HepG2 (cell line): ENCODE measurements at regions not wholly inside any gene's neighbourhood (a gene's known extent, or its start where the extent isn't known, plus 50 kb on each side); places are given as distances from the start of the nearest gene placed in this dataset.

ENCODE experiments used
- ATAC-seq: fragments of 200-7000 bp; cut with Tn5 transposase; 3 replicates; pipeline ENCODE4 v1.9.1; 2020; ENCODE audit warnings: mild to moderate bottlenecking, moderate library complexity
- BruUV-seq: library from RNA; stranded (reverse); fragments of 400-500 nt; replicated peaks from 2 replicates; lab custom pipeline; 2021; lab: Mats Ljungman, UMichigan
- CTCF ChIA-PET: fragments of 300-600 bp; formaldehyde crosslinking; extraction: SDS; loops from one replicate; lab custom pipeline; 2021; ENCODE audit warnings: low total read pairs, inconsistent platforms, low intra/inter-chr PET ratio; lab: Yijun Ruan, JAX
- POLR2A ChIA-PET: fragments of 350-600 bp; sonication (Branson Sonifier 250); formaldehyde crosslinking; loops from one replicate; lab custom pipeline; 2020; ENCODE audit warnings: antibody characterized with exemption, inconsistent platforms; lab: Yijun Ruan, JAX
- DNase-seq: peaks from one replicate; pipeline ENCODE4 v3.0.0-alpha.2; 2015; ENCODE audit warnings: low spot score
- FAIRE-seq: peaks from 3 replicates; lab custom pipeline; 2011; peaks lifted over from hg19 to GRCh38; lab: Jason Lieb, UNC
- H2AFZ ChIP-seq: one replicate; pipeline ENCODE4 v1.6.1; 2011; ENCODE audit warnings: low read length, inconsistent platforms
- H3K27ac ChIP-seq: fragments of 300-600 bp; 3 replicates; pipeline ENCODE4 v1.8.0; 2011; ENCODE audit warnings: mixed run types, mild to moderate bottlenecking, mixed read lengths, low read length, inconsistent platforms; ENCODE audit not compliant: insufficient read depth; ENCODE audit errors: extremely low read length
- H3K27me3 ChIP-seq, 2 experiments: fragments of 200-600 bp in 1 of 2; 2 replicates in 1 of 2; 3 replicates in 1 of 2; pipeline versions ENCODE4 v1.6.0 to v1.8.0; 2011; ENCODE audit warnings: low read length in 2 of 2, mild to moderate bottlenecking in 2 of 2, moderate library complexity in 2 of 2, inconsistent platforms in 1 of 2; ENCODE audit not compliant: insufficient read depth in 2 of 2, control insufficient read depth in 1 of 2
- H3K36me3 ChIP-seq, 2 experiments: fragments of 200-600 bp in 1 of 2; replicated peaks in 1 of 2; 2 replicates in 1 of 2; 3 replicates in 1 of 2; pipeline versions ENCODE4 v1.5.1 to v1.8.0; 2011; ENCODE audit warnings: low read length in 2 of 2, inconsistent platforms in 1 of 2; ENCODE audit not compliant: insufficient read depth in 2 of 2, control insufficient read depth in 1 of 2
- H3K4me1 ChIP-seq: 2 replicates; pipeline ENCODE4 v1.5.1; 2012; ENCODE audit warnings: low read length, inconsistent platforms; ENCODE audit not compliant: insufficient read depth
- H3K4me2 ChIP-seq: 2 replicates; pipeline ENCODE4 v1.6.0; 2011; ENCODE audit warnings: low read depth, low read length, inconsistent platforms
- H3K4me3 ChIP-seq, 3 experiments: fragments of 200-600 bp in 1 of 3; sonication (generic), shearing (Covaris generic) in 1 of 3; replicated peaks in 1 of 3; 2 replicates each; pipeline ENCODE4 v1.5.1; 2011 to 2016; ENCODE audit warnings: low read length in 3 of 3, inconsistent platforms in 2 of 3, low read depth in 2 of 3, mild to moderate bottlenecking in 2 of 3, control low read depth in 1 of 3, mixed read lengths in 1 of 3; ENCODE audit not compliant: insufficient read depth in 1 of 3
- H3K79me2 ChIP-seq: one replicate; pipeline ENCODE4 v1.6.1; 2011; ENCODE audit warnings: low read length, inconsistent platforms; ENCODE audit not compliant: insufficient read depth
- H3K9ac ChIP-seq: 2 replicates; pipeline ENCODE4 v1.6.0; 2011; ENCODE audit warnings: mild to moderate bottlenecking, low read depth, low read length, inconsistent platforms; ENCODE audit not compliant: insufficient read depth
- H3K9me3 ChIP-seq: 2 replicates; pipeline ENCODE4 v1.5.1; 2012; ENCODE audit warnings: mild to moderate bottlenecking, low read length
- H4K20me1 ChIP-seq: 2 replicates; pipeline ENCODE4 v1.6.0; 2011; ENCODE audit warnings: inconsistent platforms, mild to moderate bottlenecking, low read length, moderate library complexity; ENCODE audit not compliant: insufficient read depth
- AGO1 ChIP-seq: fragments of 200-400 bp; formaldehyde crosslinking; IDR thresholded peaks from 2 replicates; pipeline ENCODE4 v1.6.1; 2017; ENCODE audit warnings: mild to moderate bottlenecking, low read depth, low read length, moderate library complexity; ENCODE audit not compliant: poor library complexity, severe bottlenecking
- CEBPB ChIP-seq: IDR thresholded peaks from 2 replicates; pipeline ENCODE4 v1.6.1; 2011; ENCODE audit warnings: low read depth, low read length, improper control_type of control experiment, borderline replicate concordance
- CHCHD3 ChIP-seq: sonication (generic); formaldehyde crosslinking; IDR thresholded peaks from 2 replicates; pipeline ENCODE4 v1.8.0; 2022; ENCODE audit warnings: mild to moderate bottlenecking, missing genetic modification reagents, moderate library complexity
- GLI4 ChIP-seq: sonication (generic); formaldehyde crosslinking; IDR thresholded peaks from 2 replicates; pipeline ENCODE4 v1.5.1; 2020; ENCODE audit warnings: missing genetic modification reagents, mild to moderate bottlenecking, moderate library complexity, borderline replicate concordance
- PHF21A ChIP-seq: sonication (generic); formaldehyde crosslinking; IDR thresholded peaks from 2 replicates; pipeline ENCODE4 v1.5.0; 2020; ENCODE audit warnings: mild to moderate bottlenecking, missing genetic modification reagents
- SOX6 ChIP-seq, 2 experiments: fragments of 450-650 bp in 1 of 2; sonication (generic) in 1 of 2; formaldehyde crosslinking in 1 of 2; IDR thresholded peaks; 2 replicates each; pipeline versions ENCODE4 v1.4.0 to v1.6.1; 2017 to 2020; ENCODE audit warnings: antibody characterized with exemption in 1 of 2, mild to moderate bottlenecking in 1 of 2, missing genetic modification reagents in 1 of 2
- ZFY ChIP-seq: sonication (generic); formaldehyde crosslinking; IDR thresholded peaks from 2 replicates; pipeline ENCODE4 v1.4.0; 2020; ENCODE audit warnings: missing genetic modification reagents
- ZNF101 ChIP-seq: sonication (generic); formaldehyde crosslinking; IDR thresholded peaks from 2 replicates; pipeline ENCODE4 v1.4.0; 2020; ENCODE audit warnings: mild to moderate bottlenecking, low read depth, missing genetic modification reagents, borderline replicate concordance
- ZNF33B ChIP-seq: sonication (generic); formaldehyde crosslinking; IDR thresholded peaks from 2 replicates; pipeline ENCODE4 v1.5.1; 2020; ENCODE audit warnings: mild to moderate bottlenecking, missing genetic modification reagents
- ZNF350 ChIP-seq: sonication (generic); formaldehyde crosslinking; IDR thresholded peaks from 2 replicates; pipeline ENCODE4 v1.4.0; 2020; ENCODE audit warnings: mild to moderate bottlenecking, low read depth, missing genetic modification reagents, borderline replicate concordance
- ZNF569 ChIP-seq: sonication (generic); formaldehyde crosslinking; IDR thresholded peaks from 2 replicates; pipeline ENCODE4 v1.5.0; 2020; ENCODE audit warnings: mild to moderate bottlenecking, missing genetic modification reagents, moderate library complexity, borderline replicate concordance
- ZSCAN20 ChIP-seq: sonication (generic); formaldehyde crosslinking; IDR thresholded peaks from 2 replicates; pipeline ENCODE4 v1.4.0; 2020; ENCODE audit warnings: missing genetic modification reagents, mild to moderate bottlenecking, borderline replicate concordance
- WGBS: methylation state at CpG from one replicate; pipeline ENCODE4 v1.1.6; 2017; ENCODE audit warnings: low lambda C conversion rate; 5-methylcytosine and 5-hydroxymethylcytosine counted together
- in situ Hi-C: cut with HindIII; loops from 2 replicates; pipeline ENCODE4 v1.10.0; 2017; ENCODE audit warnings: low pct_unique_long_range_greater_than_20kb; ENCODE audit not compliant: extremely low pct_ligation_motif_present
- intact Hi-C: fragments of 100-400 bp; cut with micrococcal nuclease; formaldehyde crosslinking; loops from one replicate; pipeline ENCODE4 v1.10.0; 2022; ENCODE audit not compliant: unreplicated experiment
- TF ChIP-seq, protein P1 (sequence below): sonication (generic); formaldehyde crosslinking; IDR thresholded peaks from 2 replicates; pipeline ENCODE4 v1.8.0; 2022; ENCODE audit warnings: low read depth, missing genetic modification reagents

DNA sequence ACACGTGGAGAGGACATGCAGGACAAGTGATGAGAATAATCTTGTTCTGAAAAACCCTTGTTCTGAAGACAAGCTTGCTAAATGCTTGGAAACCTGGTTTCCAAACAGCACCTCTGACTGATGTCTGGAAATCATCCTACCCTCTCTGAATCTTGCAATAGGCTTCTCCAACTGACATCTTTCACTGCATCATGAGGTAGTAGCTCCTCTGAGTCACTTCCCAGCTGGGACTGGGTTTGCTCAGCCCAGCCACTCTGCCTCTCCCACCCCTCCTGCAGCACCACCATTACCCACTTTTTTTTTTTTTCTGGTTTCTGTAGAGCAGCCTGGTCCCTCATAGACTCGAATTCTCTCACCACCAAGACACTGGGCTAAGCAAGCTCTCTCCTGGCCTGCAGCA, 919.8 kb downstream of the GRID1 start (continued):
- TF ChIP-seq ZSCAN20 (CRISPR knock-in tag) (no peak), CHCHD3 (CRISPR knock-in tag) (no peak), PHF21A (no peak)

DNA sequence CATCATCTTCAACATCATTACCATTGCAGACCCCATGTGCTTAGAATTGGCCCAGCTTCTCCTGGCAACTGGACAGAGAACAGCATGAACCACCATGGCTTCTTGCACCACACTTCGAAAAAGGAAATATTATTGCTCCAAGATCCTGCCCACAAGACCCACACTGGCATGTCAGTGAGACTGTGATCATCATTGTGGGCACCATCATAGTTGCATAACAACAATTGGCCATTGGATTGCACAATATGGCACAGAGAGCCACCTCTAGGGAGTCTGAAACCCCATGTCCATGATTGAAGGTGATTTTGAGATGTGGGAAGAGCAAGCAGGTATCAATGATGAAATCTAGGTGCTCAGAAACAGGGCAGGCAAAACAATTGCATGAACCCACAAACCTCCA, 918.9 kb downstream of the GRID1 start:
- intact Hi-C loops, result no loop called here
- no peak for ATAC-seq
- H3K79me2 ChIP-seq, result no peaks in the 10 kb centered on the region
- H3K27me3 ChIP-seq, result no peaks in the 10 kb centered on the region
- no peak overlapping the region for H2AFZ ChIP-seq
- POLR2A ChIA-PET, result no interaction called here
- H3K4me3 ChIP-seq, result no peak overlapping the region
- no peaks in the 10 kb centered on the region for H3K36me3 ChIP-seq
- FAIRE-seq, result no peak
- TF ChIP-seq ZNF350 (CRISPR knock-in tag) (no peak), CEBPB (peak; percentile 60)
- 0% methylated on average over 1 of the region's 1 CpG for WGBS
- CTCF ChIA-PET, result no interaction called here
- H3K9ac ChIP-seq, result no peak overlapping the region
- no peaks in the 10 kb centered on the region for H3K4me1 ChIP-seq
- no peaks in the 10 kb centered on the region for H4K20me1 ChIP-seq
- H3K4me2 ChIP-seq, result no peak overlapping the region
- no peaks in the 10 kb centered on the region for H3K9me3 ChIP-seq
- in situ Hi-C loops, result no loop called here
- DNase-seq, result no peak
- no peak overlapping the region for H3K27ac ChIP-seq
- no TSS peak for BruUV-seq

DNA sequence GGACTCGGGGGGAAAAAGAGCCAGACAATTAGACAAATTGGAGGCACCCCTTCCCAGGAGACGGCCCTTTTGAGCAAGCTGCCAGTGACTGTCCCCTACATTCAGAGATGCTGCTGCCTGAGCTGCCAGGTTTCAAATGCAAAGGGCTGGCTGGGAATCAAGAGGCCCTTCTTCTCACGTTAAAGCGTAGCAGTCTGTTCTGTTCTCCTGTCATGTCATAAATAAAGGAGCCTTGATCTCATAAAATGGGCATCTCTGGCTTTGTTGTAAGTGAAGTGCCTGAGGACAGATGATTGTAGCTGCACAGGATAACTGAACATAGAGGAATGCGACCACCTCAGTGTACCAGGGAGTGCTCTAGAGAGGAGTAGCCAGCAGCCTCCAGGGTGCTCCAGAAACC, 917.9 kb downstream of the GRID1 start:
- BruUV-seq, result no TSS peak
- ChIA-PET CTCF (no interaction called here), POLR2A (no interaction called here)
- intact Hi-C loops (no loop called here), in situ Hi-C loops (no loop called here)
- H3K9ac ChIP-seq, result no peak overlapping the region
- H4K20me1 ChIP-seq, result no peaks in the 10 kb centered on the region
- H3K4me3 ChIP-seq, result no peak overlapping the region
- FAIRE-seq, result no peak
- no peaks in the 10 kb centered on the region for H3K36me3 ChIP-seq
- no peaks in the 10 kb centered on the region for H3K27me3 ChIP-seq
- no peak for TF ChIP-seq SOX6 (IDR thresholded peaks at IDR 0.05)
- TF ChIP-seq SOX6 (CRISPR knock-in tag; IDR thresholded peaks at IDR 0.05), result no peak
- TF ChIP-seq, protein P1, sequence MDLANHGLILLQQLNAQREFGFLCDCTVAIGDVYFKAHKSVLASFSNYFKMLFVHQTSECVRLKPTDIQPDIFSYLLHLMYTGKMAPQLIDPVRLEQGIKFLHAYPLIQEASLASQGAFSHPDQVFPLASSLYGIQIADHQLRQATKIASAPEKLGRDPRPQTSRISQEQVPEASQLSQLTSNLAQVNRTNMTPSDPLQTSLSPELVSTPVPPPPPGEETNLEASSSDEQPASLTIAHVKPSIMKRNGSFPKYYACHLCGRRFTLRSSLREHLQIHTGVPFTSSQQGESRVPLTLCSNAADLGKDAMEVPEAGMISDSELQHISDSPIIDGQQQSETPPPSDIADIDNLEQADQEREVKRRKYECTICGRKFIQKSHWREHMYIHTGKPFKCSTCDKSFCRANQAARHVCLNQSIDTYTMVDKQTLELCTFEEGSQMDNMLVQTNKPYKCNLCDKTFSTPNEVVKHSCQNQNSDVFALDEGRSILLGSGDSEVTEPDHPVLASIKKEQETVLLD, result no peak
- no peak for TF ChIP-seq ZNF569 (CRISPR knock-in tag)
- no peak for TF ChIP-seq ZNF101
- TF ChIP-seq AGO1, result no peak
- no peak for TF ChIP-seq ZNF33B (CRISPR knock-in tag)
- TF ChIP-seq ZFY (CRISPR knock-in tag), result no peak
- TF ChIP-seq GLI4 (CRISPR knock-in tag), result no peak
- no peak overlapping the region for H3K27ac ChIP-seq
- H3K4me2 ChIP-seq, result no peak overlapping the region
- H3K4me1 ChIP-seq, result no peaks in the 10 kb centered on the region
- no peaks in the 10 kb centered on the region for H3K79me2 ChIP-seq
- WGBS, result 26% methylated on average over 4 of the region's 5 CpGs
- ATAC-seq, result no peak
- no peak for DNase-seq
- no peaks in the 10 kb centered on the region for H3K9me3 ChIP-seq
- H2AFZ ChIP-seq, result no peak overlapping the region
